GM12878 (cell line): ENCODE measurements at regions not wholly inside any gene's neighbourhood (a gene's known extent, or its start where the extent isn't known, plus 50 kb on each side); places are given as distances from the start of the nearest gene placed in this dataset.

ENCODE experiments used
- ATAC-seq: fragments of 200-7000 bp; cut with Tn5 transposase; 3 replicates; pipeline ENCODE4 v1.9.1; 2020; ENCODE audit warnings: mild to moderate bottlenecking, moderate library complexity
- BruUV-seq: library from RNA; stranded (reverse); fragments of 400-500 nt; replicated peaks from 2 replicates; lab custom pipeline; 2021; lab: Mats Ljungman, UMichigan
- CTCF ChIA-PET: fragments of 300-600 bp; sonication (Branson Sonifier 250); formaldehyde crosslinking; extraction: SDS; loops from one replicate; lab custom pipeline; 2021; ENCODE audit warnings: inconsistent platforms; lab: Yijun Ruan, JAX
- POLR2A ChIA-PET: fragments of 350-600 bp; formaldehyde crosslinking; extraction: SDS; loops from one replicate; lab custom pipeline; 2021; ENCODE audit warnings: inconsistent platforms; lab: Charles Lee
- RAD21 ChIA-PET: fragments of 300-600 bp; sonication (Branson Sonifier 250); formaldehyde crosslinking; loops from one replicate; lab custom pipeline; 2023; ENCODE audit warnings: antibody characterized with exemption; ENCODE audit not compliant: unreplicated experiment; lab: Charles Lee
- SMC1A ChIA-PET: fragments of 300-600 bp; sonication (Branson Sonifier 250); formaldehyde crosslinking; loops from one replicate; lab custom pipeline; 2023; ENCODE audit not compliant: unreplicated experiment, uncharacterized antibody; lab: Charles Lee
- DNase-seq: peaks from one replicate; pipeline ENCODE4 v3.0.0-alpha.2; 2011; ENCODE audit warnings: low read depth, low spot score
- FAIRE-seq: peaks from 3 replicates; lab custom pipeline; 2011; peaks lifted over from hg19 to GRCh38; lab: Jason Lieb, UNC
- H2AFZ ChIP-seq: 2 replicates; pipeline ENCODE4 v1.6.0; 2011; ENCODE audit warnings: low read depth, low read length, control low read depth; ENCODE audit not compliant: control insufficient read depth
- H3K27ac ChIP-seq: 2 replicates; pipeline ENCODE4 v1.5.1; 2011; ENCODE audit warnings: control low read depth; ENCODE audit not compliant: control insufficient read depth, insufficient read depth
- H3K27me3 ChIP-seq, 2 experiments: replicated peaks in 1 of 2; 2 replicates each; pipeline versions ENCODE4 v1.6.0 to v1.6.1; 2011; ENCODE audit warnings: low read length in 1 of 2; ENCODE audit not compliant: control insufficient read depth in 2 of 2, insufficient read depth in 2 of 2
- H3K36me3 ChIP-seq, 2 experiments: 2 replicates each; pipeline ENCODE4 v1.5.1; 2011; ENCODE audit warnings: low read length in 1 of 2; ENCODE audit not compliant: control insufficient read depth in 2 of 2, insufficient read depth in 2 of 2
- H3K4me1 ChIP-seq: 2 replicates; pipeline ENCODE4 v1.6.1; 2011; ENCODE audit warnings: mild to moderate bottlenecking, low read length, moderate library complexity, mixed read lengths; ENCODE audit not compliant: control insufficient read depth, insufficient read depth
- H3K4me2 ChIP-seq: 2 replicates; pipeline ENCODE4 v1.6.0; 2011; ENCODE audit warnings: control low read depth; ENCODE audit not compliant: control insufficient read depth, insufficient read depth
- H3K4me3 ChIP-seq: fragments of 200-600 bp; sonication (generic); 2 replicates; pipeline ENCODE4 v1.5.1; 2016
- H3K79me2 ChIP-seq: 2 replicates; pipeline ENCODE4 v1.6.0; 2011; ENCODE audit warnings: low read length; ENCODE audit not compliant: control insufficient read depth, insufficient read depth
- H3K9ac ChIP-seq: 2 replicates; pipeline ENCODE4 v1.8.0; 2011; ENCODE audit warnings: low read length, control low read depth, mixed read lengths; ENCODE audit not compliant: control insufficient read depth, insufficient read depth
- H3K9me3 ChIP-seq: replicated peaks from 3 replicates; pipeline ENCODE4 v1.5.1; 2011; ENCODE audit warnings: mild to moderate bottlenecking, low read length; ENCODE audit not compliant: control insufficient read depth, insufficient read depth
- H4K20me1 ChIP-seq: 2 replicates; pipeline ENCODE4 v1.6.0; 2011; ENCODE audit not compliant: control insufficient read depth, insufficient read depth
- BACH1 ChIP-seq: fragments of 450-650 bp; IDR thresholded peaks from 2 replicates; pipeline ENCODE4 v1.6.1; 2017; ENCODE audit warnings: mild to moderate bottlenecking, borderline replicate concordance
- BMI1 ChIP-seq: fragments of 450-650 bp; IDR thresholded peaks from 2 replicates; pipeline ENCODE4 v1.6.1; 2016; ENCODE audit warnings: mild to moderate bottlenecking, moderate library complexity, borderline replicate concordance
- CBX3 ChIP-seq: fragments of 200-600 bp; sonication (generic); IDR thresholded peaks from 2 replicates; pipeline ENCODE4 v1.6.1; 2016; ENCODE audit warnings: low read depth, borderline replicate concordance
- CREB1 ChIP-seq: IDR thresholded peaks from 2 replicates; pipeline ENCODE4 v1.6.1; 2012; ENCODE audit warnings: low read depth, mild to moderate bottlenecking, inconsistent platforms
- EED ChIP-seq: sonication (generic); IDR thresholded peaks from 2 replicates; pipeline ENCODE4 v1.6.1; 2016; ENCODE audit warnings: antibody characterized with exemption, low read depth
- MYC ChIP-seq: IDR thresholded peaks from 2 replicates; pipeline ENCODE4 v1.6.1; 2011; ENCODE audit warnings: mild to moderate bottlenecking, low read length, moderate library complexity, inconsistent platforms; ENCODE audit not compliant: insufficient read depth, insufficient replicate concordance, insufficient read length, severe bottlenecking
- PAX5 ChIP-seq: IDR thresholded peaks from 2 replicates; pipeline ENCODE4 v1.6.1; 2011; ENCODE audit warnings: low read depth, low read length, borderline replicate concordance
- POLR2A ChIP-seq: IDR thresholded peaks from 2 replicates; pipeline ENCODE4 v1.6.1; 2011; ENCODE audit warnings: low read depth, mild to moderate bottlenecking, low read length
- RCOR1 ChIP-seq: conservative IDR thresholded peaks from 2 replicates; pipeline ENCODE4 v1.6.1; 2012; ENCODE audit warnings: low read depth, low read length, improper control_type of control experiment
- SMAD1 ChIP-seq: fragments of 450-650 bp; IDR thresholded peaks from 2 replicates; pipeline ENCODE4 v1.6.1; 2018; ENCODE audit warnings: mild to moderate bottlenecking, low read depth; ENCODE audit not compliant: partially characterized antibody
- SMAD5 ChIP-seq: IDR thresholded peaks from 2 replicates; pipeline ENCODE4 v1.6.1; 2016; ENCODE audit warnings: antibody characterized with exemption, low read depth
- TCF12 ChIP-seq: IDR thresholded peaks from 2 replicates; pipeline ENCODE4 v1.6.1; 2011; ENCODE audit warnings: low read depth, mild to moderate bottlenecking, low read length
- ZNF622 ChIP-seq: fragments of 450-650 bp; IDR thresholded peaks from 2 replicates; pipeline ENCODE4 v1.6.1; 2017; ENCODE audit warnings: mild to moderate bottlenecking, inconsistent platforms
- WGBS: methylation state at CpG from one replicate; pipeline ENCODE4 v1.1.6; 2016; ENCODE audit warnings: low lambda C conversion rate; ENCODE audit not compliant: insufficient replicate concordance, insufficient coverage; ENCODE audit errors: missing lambda C conversion rate; 5-methylcytosine and 5-hydroxymethylcytosine counted together
- in situ Hi-C: fragments of 300-500 bp; cut with MboI; formaldehyde crosslinking; loops from 9 replicates; pipeline ENCODE4 v1.14.3; 2018; ENCODE audit warnings: mixed read lengths
- intact Hi-C: fragments of 100-400 bp; cut with micrococcal nuclease; formaldehyde crosslinking; loops from one replicate; pipeline ENCODE4 v1.14.2; 2022; ENCODE audit not compliant: unreplicated experiment
- TF ChIP-seq, protein P1 (sequence below): fragments of 450-650 bp; conservative IDR thresholded peaks from 2 replicates; pipeline ENCODE4 v1.6.1; 2017; ENCODE audit warnings: mild to moderate bottlenecking, moderate library complexity
- TF ChIP-seq, protein P2 (sequence below): IDR thresholded peaks from 2 replicates; pipeline ENCODE4 v1.6.1; 2012; ENCODE audit warnings: low read depth, low read length, improper control_type of control experiment
- TF ChIP-seq, protein P3 (sequence below): fragments of 150-350 bp; IDR thresholded peaks from 2 replicates; pipeline ENCODE4 v1.6.1; 2016; ENCODE audit warnings: low read depth, low read length

DNA sequence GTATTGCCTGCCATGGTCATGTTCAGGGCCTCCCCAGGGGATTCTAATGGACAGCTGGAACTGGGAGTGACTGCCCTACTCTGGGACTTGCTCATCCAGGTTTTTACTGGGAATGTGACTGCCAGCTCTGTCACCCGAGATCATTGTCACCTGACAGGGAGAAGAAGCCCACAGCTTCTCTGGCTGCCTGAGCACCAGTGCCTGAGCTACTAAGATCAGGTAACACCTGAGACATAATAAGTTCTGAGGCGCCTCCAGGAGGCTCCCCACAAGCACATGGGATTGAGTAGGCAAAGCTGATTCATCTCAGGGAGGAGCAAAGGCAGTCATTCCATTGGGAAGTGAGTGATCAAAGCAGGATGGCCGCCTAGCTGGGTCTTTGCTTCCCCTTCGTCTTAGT, 84.2 kb upstream of the GALNT18 start (continued):
- TF ChIP-seq, protein P1, sequence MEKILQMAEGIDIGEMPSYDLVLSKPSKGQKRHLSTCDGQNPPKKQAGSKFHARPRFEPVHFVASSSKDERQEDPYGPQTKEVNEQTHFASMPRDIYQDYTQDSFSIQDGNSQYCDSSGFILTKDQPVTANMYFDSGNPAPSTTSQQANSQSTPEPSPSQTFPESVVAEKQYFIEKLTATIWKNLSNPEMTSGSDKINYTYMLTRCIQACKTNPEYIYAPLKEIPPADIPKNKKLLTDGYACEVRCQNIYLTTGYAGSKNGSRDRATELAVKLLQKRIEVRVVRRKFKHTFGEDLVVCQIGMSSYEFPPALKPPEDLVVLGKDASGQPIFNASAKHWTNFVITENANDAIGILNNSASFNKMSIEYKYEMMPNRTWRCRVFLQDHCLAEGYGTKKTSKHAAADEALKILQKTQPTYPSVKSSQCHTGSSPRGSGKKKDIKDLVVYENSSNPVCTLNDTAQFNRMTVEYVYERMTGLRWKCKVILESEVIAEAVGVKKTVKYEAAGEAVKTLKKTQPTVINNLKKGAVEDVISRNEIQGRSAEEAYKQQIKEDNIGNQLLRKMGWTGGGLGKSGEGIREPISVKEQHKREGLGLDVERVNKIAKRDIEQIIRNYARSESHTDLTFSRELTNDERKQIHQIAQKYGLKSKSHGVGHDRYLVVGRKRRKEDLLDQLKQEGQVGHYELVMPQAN = no peak
- no peak for TF ChIP-seq BMI1
- TF ChIP-seq TCF12 = no peak
- TF ChIP-seq, protein P2, sequence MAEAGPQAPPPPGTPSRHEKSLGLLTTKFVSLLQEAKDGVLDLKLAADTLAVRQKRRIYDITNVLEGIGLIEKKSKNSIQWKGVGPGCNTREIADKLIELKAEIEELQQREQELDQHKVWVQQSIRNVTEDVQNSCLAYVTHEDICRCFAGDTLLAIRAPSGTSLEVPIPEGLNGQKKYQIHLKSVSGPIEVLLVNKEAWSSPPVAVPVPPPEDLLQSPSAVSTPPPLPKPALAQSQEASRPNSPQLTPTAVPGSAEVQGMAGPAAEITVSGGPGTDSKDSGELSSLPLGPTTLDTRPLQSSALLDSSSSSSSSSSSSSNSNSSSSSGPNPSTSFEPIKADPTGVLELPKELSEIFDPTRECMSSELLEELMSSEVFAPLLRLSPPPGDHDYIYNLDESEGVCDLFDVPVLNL = no peak
- no peak for TF ChIP-seq CBX3

DNA sequence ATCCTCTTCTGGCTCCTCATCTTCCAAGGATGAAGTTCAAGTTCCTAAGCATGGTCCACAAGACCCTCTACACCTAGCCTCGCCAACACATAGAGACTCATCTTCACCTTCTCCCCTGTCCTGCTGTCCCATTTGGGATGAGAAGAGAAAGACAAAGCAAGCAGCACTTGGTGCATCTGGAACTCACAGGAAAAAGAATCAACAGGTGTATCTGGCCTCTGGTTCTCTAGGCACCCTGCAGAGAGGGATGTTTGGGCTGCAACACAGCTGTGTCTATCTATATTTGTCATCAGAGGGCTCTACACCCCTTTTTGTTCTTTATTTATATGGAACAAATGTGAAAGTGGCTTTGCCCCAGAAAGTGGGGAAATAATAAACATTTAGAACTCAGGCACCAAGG, 82.1 kb upstream of the GALNT18 start:
- POLR2A ChIA-PET = no interaction called here
- SMC1A ChIA-PET = interaction anchor here (0.7 to 1.2 kb wide), 3 partner anchors 8 to 84 kb away, joined by 3 read pairs; no protein-coding TSS in a partner anchor
- no TSS peak for BruUV-seq
- no peak for TF ChIP-seq BMI1
- no peak for TF ChIP-seq PAX5
- TF ChIP-seq EED = no peak
- TF ChIP-seq SMAD1 = no peak
- TF ChIP-seq CREB1 = no peak
- TF ChIP-seq SMAD5 = no peak
- TF ChIP-seq BACH1 = no peak
- TF ChIP-seq MYC = no peak
- no peak for TF ChIP-seq POLR2A
- TF ChIP-seq, protein P3, sequence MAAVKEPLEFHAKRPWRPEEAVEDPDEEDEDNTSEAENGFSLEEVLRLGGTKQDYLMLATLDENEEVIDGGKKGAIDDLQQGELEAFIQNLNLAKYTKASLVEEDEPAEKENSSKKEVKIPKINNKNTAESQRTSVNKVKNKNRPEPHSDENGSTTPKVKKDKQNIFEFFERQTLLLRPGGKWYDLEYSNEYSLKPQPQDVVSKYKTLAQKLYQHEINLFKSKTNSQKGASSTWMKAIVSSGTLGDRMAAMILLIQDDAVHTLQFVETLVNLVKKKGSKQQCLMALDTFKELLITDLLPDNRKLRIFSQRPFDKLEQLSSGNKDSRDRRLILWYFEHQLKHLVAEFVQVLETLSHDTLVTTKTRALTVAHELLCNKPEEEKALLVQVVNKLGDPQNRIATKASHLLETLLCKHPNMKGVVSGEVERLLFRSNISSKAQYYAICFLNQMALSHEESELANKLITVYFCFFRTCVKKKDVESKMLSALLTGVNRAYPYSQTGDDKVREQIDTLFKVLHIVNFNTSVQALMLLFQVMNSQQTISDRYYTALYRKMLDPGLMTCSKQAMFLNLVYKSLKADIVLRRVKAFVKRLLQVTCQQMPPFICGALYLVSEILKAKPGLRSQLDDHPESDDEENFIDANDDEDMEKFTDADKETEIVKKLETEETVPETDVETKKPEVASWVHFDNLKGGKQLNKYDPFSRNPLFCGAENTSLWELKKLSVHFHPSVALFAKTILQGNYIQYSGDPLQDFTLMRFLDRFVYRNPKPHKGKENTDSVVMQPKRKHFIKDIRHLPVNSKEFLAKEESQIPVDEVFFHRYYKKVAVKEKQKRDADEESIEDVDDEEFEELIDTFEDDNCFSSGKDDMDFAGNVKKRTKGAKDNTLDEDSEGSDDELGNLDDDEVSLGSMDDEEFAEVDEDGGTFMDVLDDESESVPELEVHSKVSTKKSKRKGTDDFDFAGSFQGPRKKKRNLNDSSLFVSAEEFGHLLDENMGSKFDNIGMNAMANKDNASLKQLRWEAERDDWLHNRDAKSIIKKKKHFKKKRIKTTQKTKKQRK = no peak
- no peak for TF ChIP-seq ZNF622
- no peak for TF ChIP-seq RCOR1

More for the DNA sequence above, 82.1 kb upstream of the GALNT18 start:
- Histone ChIP-seq H3K4me1 (no peaks in the 10 kb centered on the region), H3K36me3 (no peaks in the 10 kb centered on the region), H3K9ac (no peak overlapping the region), H3K4me3 (no peak overlapping the region), H3K79me2 (no peaks in the 10 kb centered on the region), H3K9me3 (no peaks in the 10 kb centered on the region), H3K27me3 (peaks cover 3 to 4% of the 10 kb centered on the region in 2 experiments; a peak in 2 of 4 replicates), H4K20me1 (no peaks in the 10 kb centered on the region), H2AFZ (no peak overlapping the region), H3K27ac (no peak overlapping the region), H3K4me2 (no peak overlapping the region)
- ATAC-seq = no peak
- WGBS = 0% methylated on average over 1 of the region's 1 CpG
- no peak for FAIRE-seq
- in situ Hi-C loops (no loop called here), intact Hi-C loops (no loop called here)
- CTCF ChIA-PET = no interaction called here
- DNase-seq = no peak
- RAD21 ChIA-PET = no interaction called here
